HG03432 (cell line): ENCODE measurements at regions not wholly inside any gene's neighbourhood (a gene's known extent, or its start where the extent isn't known, plus 50 kb on each side); places are given as distances from the start of the nearest gene placed in this dataset.

Source experiments
- ATAC-seq: cut with Tn5 transposase; IDR thresholded peaks from one replicate; pipeline ENCODE4 v1.9.1; 2021; ENCODE audit warnings: mild to moderate bottlenecking, moderate library complexity; ENCODE audit not compliant: unreplicated experiment

DNA sequence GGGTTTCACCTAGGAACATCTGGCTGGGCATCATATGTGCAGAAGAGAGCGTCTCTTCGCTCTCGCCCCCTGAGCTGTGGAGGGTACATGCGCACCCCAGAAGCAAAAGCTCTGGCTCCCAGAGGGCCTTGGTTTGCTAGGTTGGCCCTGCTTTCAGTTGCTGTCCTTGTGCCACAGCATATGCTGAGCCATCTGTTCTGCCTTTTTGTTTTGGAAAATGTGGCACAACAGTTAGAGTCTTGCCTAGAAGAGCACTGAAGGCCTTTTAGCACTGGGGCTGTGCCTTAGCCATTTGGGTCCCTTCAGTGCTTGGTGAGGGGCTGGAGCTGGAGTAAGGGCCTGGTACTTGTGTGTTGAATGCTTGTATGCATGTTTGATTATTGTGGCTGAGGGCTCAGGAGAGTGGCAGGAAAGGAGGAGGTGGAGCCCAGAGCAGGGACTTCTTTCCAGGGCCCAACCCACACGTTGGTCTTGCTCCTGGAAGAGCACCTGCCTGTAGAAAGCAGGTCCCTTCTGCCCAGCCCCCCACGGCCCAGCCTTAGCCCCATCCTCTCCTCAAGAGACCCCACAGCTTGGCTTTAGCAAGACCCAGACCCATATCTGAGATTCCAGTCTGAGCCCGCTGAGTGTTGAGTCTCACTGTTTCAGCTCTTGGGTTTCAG lies 113.7 kb downstream of the SLC25A47 start:
- ATAC-seq, result no peak

DNA sequence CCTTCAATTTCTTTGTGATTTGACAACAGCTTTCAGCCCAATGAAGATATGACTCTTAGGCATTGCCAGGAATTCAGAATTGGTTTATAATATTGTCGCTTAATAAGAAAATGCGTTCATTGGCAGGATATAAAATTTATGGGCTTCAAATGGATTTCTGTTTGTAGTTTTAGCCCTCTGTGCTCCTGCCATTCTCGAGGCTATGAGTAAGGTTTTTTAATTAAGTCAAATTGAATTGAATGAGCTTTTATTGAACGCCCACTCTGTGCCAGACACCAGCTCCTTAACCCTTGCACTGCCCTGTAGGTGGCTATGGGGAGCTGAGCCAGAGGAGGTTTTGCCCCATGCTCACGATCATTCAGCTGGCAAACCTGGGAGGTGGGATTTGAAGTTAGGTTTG lies 115.1 kb downstream of the SLC25A47 start:
- ATAC-seq, result no peak

DNA sequence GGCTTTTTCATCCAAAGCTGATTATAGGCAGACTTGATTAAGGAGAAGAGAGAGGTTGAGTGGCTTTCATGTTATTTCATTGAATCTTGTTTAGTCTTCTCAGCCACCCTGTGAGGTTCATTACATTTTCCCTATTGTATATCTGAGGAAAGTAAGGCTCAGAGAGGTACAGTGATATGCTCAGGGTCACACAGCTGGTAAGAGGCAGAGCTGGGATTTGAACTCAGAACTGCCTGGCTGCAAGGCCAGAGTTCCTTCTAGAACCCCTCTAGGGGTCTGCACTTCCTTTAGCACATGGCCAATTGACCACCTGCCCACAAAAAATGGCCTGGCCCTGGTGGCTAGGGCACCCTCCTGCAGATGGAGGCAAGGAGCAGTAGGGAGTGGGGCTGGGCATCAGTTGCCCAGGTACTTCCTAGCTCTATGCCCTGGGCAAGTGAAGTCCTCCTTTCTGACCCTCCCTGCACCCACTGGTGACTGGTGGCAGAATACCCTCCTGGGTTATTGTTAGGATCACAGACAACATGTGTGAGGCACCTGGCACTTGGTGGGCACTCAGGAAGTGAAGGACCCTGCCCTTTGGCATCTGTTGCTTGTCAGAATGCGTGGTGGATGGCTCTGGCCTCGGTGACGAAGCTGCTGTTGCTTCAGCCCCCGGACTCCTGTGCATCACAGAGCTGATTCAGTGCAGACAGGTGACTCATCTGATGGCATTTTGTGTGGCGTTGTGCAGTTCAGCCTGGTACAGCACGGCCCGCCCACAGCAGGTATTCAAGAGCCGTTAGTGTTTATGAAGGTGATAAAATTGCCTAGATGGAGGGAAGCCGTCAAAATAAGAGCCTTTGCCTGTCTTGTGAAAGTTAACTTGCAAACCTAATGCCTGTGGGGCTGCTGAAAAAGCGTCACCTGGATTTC lies 115.8 kb downstream of the SLC25A47 start:
- ATAC-seq, result no peak

DNA sequence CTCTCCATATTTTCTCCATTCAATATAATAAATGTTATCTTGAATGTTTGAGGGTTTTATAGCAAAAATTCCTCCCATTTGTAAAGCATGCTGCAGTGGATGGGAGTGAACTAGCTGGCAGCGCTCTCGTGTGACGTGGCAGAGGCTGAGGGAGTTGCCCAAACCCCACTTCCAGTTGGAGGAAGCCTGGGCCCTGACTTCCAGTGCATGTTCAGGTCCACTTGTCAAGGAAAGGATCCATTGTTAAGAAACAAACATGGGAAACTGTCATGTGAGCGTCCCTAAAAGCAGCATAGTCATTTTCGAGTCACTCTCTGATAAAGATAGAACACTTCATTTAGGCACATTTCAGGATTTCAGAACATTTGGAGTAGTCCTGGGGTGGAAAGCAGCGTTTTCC lies 116.6 kb downstream of the SLC25A47 start:
- no peak for ATAC-seq

DNA sequence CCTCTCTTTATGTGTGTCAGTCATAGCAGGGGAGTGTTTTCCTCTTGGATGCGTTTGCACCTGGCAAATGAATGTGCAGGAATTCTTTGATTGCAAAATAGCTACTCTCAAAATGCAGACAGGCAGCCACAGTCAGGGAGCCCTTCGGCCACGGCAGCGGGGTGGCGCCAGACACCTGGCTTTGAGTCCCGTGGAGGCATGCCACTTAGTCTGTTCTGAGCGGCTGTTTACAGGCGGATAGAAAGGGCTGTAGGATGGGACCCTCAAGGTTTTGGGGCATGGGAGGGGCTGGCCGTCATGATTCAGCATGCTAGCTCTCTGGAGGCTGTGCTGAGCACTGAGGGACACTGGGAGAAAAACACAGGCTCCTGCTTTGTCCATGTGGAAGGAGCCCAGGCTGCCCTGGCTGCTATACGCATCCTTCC lies 117.1 kb downstream of the SLC25A47 start:
- ATAC-seq, result no peak

DNA sequence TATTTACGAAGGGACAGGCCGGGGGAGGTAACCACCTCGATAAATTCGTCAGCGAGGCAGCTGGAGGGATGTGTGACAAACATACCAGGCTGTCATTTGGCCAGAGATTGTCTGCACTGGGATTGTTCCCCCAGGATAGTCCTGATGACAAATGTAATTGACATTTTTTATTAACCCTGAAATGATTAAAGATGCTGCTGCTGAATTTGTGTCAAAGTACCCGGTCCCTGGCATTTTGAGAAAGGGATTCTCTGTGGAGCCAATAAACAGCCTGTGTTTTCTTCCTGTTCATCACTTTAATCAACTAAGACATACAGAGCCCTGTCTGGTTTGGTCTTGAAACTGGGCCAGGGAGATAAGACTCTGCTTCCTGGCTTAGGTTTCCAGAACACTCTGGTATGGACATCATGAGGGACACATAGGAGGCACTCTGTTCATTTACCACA lies 117.6 kb downstream of the SLC25A47 start:
- no peak for ATAC-seq

DNA sequence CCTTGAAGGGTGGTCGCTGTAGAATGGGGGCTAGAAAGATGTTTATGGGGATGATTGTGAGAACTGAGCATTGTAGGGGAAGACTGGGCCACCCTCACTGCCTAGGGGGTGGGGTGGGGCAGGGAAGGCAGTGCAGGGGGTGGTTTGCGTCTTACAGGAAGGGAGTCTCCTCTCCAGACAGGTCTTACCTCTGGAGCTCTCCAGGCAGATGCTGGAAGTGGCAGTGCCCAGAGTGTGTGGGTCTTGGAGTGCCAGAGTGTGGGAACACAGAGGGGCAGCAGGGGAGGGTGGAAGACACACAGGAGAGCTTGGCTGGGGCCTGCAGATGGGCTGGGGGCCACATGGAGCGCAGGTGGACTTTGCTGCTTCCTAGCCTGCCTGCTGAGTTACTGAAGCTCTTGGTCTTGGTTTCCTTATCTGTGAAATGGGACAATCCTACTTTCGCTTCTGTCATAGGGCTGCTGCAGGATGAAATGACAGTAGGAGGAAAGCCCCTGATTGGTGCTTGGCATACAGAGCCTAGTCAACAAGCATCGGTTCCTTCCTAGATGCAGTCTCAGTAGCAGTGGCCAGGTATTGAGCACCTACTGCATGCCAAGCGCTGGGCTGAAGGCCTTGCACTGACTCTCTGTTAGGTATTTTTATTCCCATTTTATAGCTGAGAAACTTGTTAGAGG lies 118.3 kb downstream of the SLC25A47 start:
- no peak for ATAC-seq

DNA sequence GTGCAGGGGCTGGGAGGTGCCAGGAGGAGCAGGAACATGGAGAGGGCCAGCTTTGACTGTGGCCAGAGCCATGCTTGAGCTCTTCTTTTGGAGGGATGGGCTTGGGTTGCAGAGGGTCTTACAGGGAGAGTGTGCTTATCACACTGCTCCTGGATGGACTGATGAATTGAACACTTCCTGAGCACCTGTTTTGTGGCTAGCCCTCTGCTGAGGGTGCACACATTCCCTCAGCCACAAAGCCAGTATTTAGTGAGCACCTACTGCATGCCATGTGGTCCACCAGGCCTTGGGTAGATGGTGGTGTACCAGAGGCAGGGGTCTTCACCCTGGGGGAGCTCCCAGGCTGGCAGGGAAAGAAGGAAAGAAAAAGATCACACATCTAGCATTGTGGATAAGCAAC lies 118.9 kb downstream of the SLC25A47 start:
- no peak for ATAC-seq

DNA sequence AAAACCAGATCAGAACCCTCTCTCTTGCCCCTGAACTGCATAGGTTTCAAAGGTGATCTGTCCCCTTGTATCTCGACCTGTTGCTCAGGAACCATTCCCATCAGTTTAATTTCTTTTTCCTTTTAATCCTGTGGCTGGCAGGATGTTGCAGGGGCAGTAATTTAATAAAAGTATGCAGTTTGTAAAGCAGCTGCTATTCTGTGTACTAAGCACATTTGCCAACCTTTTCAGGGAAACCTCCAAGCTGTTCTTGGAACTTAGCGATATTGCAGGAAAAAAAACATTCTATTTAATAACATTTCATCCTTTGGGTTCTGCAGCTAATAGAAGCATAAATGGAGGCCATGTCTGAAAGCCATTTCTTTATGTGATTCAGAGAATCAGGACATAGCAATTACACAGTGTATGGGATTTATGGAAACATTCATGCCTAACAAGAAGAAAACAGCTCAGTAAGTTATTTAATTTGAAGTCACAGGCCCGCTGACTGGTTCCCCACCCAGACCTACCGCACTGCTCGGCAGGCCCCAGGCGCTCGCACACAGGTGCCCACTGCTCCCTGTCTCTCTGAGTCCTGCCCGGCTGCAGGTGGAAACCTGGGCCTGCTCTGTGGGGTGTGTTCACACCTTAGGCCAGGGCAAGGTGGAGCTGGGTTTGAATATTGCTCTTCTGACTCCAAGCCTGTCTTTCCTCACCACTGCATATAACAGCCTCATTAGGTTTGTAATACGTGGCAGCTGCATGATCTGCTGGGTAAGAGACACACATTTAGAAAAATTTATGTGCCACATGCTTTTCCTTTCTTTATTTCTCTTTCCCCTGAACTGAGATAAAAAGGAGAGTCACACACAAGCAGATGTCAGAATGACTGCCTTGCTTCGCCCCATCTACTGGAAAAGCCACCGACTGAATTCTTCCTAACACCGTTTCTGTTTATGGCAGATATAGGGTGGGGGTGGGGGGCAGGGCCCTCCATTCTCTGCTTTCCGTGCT lies 119.7 kb downstream of the SLC25A47 start:
- ATAC-seq, result no peak

DNA sequence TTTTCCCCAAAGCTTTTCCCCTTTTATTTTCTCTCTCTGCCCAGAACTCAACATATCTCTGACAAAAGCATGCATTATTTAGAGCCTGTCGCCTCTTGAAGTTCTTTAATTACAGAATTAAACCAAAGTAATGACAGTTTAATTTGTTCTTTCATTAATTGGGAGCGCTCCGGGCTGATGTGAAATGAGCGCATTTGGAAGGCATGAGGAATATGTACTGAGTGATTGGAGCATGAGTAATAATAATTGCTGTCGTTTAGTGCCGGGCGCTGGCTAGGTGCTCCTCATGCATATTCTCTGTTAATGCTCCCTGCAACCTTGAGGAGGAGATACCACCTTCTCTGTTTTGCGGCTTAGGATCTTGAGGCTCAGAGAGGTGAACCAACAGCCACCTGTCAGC lies 120.5 kb downstream of the SLC25A47 start:
- no peak for ATAC-seq

DNA sequence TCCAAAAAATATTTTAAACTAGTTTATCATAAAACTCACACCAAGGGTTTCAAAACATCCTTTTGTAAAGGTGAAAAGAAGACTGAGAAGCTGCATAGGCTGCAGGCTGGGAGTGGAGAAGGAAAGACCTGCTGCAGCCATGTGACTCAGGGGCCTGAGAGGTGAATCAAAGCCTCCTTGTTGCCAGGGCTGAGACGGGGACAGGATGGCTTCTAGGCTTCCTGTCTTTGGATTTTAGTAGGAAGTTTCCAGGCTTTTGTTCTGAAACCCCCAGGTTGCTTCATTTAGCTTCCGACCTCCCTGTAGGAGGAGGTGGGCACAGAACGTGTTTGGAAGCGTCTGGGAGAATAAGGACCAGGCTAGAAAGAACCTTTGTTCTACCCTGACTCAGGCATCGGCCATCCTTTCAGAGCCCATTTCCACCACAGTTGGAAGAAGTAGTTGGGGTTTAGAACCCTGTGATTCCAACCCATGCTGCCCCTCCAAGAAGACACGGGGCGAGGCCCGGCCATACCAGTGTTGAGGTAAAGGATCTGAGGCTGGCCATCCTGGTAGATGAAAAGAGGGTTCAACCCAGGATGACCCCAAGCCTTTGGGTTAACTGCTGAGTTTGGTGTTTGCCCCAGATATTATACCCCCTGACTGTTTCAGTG lies 122.4 kb downstream of the SLC25A47 start:
- ATAC-seq, result no peak

DNA sequence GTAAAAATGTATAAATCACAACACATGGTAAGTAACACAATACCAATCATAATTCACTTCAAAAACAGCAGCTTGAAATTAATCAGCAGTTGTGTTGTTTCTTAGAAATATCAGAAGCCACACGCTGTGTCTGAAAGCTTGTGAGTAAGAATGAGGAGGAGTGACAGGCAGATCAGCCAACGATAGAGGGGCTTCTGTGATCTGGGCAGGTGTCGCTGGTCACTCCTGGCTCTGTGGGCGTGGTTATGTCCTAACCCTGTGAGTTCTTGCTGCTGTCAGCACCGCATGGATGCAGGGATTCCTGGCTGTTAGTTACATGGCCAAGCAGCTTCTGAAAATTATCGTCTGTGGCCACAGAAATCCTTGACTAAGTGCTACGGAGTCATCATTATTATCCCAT lies 123.4 kb downstream of the SLC25A47 start:
- ATAC-seq, result no peak

DNA sequence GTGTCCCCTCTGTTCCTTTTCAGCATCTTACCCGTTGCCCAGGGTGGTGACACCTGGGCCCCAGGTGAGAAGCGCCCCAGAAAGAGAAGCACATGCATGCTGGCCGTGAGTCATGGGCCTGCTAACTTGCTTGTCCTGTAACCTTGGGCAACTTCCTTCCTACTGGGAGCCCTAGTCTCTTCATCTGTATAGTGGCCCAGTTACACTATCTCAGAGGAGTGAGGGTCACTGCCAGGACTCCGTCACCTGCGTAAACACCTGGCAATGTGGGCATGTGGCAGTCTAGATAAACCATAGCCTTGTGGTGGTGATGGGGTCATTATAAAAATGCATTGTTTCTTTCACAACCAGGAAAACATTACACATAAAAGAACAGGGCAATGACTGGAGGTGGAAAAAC lies 125.2 kb downstream of the SLC25A47 start:
- no peak for ATAC-seq

DNA sequence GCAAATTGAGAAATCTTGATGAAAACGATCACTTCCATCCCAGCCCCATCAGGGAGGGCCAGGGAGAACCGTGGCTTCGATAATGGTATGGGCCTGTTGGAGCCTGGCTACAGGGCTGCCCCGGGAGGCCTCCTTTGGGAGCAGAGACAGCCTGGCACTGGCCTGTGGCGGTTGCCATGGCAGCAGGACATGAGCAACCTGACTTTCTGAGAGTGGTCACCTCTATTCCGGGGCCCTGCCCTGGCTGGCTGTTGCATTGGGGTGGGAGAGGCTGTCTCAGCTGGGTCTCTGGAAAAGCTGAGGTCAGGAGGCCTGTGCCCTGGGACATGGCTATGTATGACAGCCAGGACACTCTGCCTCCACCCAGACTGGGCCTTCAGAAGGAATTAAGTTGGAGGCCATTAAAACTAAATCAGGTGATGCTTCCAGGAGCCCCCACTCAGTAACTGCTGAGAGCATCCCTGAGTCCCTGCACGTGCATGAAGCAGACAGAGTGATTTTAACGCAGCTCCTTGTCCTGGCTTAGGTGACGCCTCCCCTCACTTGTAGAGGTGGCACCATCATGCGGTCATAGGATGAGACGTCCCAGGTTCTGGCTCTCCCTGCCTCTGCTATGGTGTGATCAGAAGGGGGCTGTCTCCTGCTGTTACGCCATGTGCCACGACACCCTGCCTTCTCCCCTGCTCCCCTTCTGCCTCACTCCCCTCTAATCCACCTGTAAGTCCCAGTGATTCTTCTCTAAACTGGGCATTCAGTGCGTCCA lies 126.3 kb downstream of the SLC25A47 start:
- ATAC-seq, result no peak

DNA sequence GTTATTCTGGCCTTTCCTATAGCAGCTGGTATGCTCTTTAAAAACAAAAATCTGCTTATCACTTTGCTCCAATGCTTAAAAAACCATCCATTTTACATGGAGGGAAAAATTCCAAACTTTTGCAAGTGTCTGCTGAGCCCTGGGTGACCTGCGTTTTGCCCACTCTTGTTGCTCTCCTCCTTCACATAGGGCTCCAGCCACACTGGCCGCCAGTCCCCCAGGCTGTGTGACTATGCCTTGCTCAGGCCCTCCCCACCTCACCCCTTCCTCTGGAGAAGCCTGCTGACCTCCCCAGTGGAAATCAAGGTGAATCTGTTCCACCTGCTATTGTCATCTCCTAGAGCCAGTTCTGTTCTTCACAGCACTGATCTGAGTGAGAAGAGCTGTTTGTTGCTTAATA lies 126.9 kb downstream of the SLC25A47 start:
- no peak for ATAC-seq

DNA sequence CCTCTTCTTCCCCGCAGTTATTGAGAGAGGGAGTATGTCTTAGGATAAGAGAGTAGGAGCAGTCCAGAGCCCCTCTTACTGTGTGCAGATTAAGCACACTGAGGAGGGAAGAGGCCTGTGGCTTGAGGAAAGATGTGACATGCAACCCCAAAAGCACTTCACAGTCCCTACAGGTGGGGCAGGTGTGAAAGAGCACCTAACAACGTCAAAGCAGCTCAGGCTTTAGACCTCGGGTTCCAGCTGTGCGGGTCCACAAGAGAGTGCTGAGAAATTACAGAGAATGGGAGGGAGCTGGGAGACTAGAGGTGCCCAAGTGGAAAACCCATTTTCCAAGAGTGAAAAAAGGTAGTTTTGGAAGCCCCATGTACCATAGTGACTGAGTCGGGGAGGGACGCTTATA lies 127.6 kb downstream of the SLC25A47 start:
- no peak for ATAC-seq

DNA sequence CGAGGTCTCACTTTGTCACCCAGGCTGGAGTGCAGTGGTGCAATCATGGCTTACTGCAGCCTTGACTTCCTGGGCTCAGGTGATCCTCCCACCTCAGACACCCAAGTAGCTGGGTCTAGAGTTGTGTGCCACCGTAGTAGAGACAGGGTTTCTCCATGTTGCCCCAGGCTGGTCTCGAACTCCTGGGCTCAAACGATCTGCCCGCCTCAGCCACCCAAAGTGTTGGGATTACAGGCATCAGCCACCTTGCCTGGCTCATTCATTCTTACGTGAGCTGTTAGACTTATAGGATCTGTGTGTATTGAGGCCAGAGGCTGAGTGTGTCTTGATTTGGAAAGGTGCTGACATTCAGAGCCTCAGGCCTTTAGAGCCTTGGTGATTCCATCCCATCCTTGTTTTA lies 128.1 kb downstream of the SLC25A47 start:
- no peak for ATAC-seq

DNA sequence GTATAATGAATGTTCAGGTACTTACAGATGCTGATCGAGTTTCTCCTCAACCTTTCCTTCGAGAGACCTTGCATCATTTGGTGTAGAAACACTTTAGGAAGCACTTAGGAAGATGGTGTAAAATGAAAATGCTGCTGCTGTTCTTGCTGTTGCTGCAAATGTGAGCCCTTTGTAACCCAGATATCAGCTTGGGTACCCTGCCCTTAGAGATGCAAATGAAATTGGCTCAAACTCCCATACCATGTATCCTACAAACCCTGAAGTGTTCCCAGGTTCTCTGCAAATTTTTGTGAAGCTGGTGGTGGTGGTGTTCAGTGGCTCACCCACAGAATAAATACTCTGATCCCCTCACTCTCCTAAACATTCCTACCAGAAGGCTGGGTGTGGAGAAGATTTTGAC lies 130.8 kb downstream of the SLC25A47 start:
- ATAC-seq, result no peak

DNA sequence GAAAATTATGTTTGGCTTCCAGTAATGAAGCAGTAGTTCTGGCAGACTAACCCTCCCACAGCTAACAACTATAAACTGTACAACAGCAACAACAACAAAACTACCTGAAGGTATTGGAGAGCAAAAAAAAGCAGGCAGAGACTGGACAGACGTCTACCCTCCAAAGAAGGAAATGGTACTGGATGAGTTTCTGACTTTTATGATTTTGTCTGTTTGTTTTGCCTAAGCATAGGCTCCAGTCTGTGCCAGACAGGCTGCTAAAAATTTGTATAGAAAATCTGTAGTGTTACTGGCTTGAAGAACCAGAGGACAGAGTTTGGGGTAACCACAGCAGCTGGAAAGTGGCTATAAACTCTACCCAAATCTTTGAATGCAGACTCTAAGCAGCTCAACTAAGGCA lies 131.3 kb downstream of the SLC25A47 start:
- ATAC-seq, result no peak
